SK-N-SH (cell line): ENCODE measurements at regions not wholly inside any gene's neighbourhood (a gene's known extent, or its start where the extent isn't known, plus 50 kb on each side); places are given as distances from the start of the nearest gene placed in this dataset.

Experiments used
- EZH2phosphoT487 ChIP-seq: fragments of 200-600 bp; sonication (generic); IDR thresholded peaks from 2 replicates; pipeline ENCODE4 v1.6.1; 2017; ENCODE audit warnings: low read depth, mixed run types, mild to moderate bottlenecking, antibody characterized with exemption, moderate library complexity, borderline replicate concordance
- MAX ChIP-seq: IDR thresholded peaks from 2 replicates; pipeline ENCODE4 v1.4.0; 2012; ENCODE audit warnings: low read depth
- MXI1 ChIP-seq: IDR thresholded peaks from 2 replicates; pipeline ENCODE4 v1.6.1; 2012; ENCODE audit warnings: mild to moderate bottlenecking, low read depth, low read length, improper control_type of control experiment
- NRF1 ChIP-seq: IDR thresholded peaks from 2 replicates; pipeline ENCODE4 v1.6.1; 2012; ENCODE audit warnings: low read depth, mild to moderate bottlenecking, low read length
- RCOR1 ChIP-seq: fragments of 150-350 bp; IDR thresholded peaks from 2 replicates; pipeline ENCODE4 v1.6.1; 2017; ENCODE audit warnings: antibody characterized with exemption, low read length
- RXRA ChIP-seq: IDR thresholded peaks from 2 replicates; pipeline ENCODE4 v1.4.0; 2012; ENCODE audit warnings: low read depth, mild to moderate bottlenecking, borderline replicate concordance
- TAF1 ChIP-seq: IDR thresholded peaks from 2 replicates; pipeline ENCODE4 v1.6.1; 2012; ENCODE audit warnings: low read depth, mild to moderate bottlenecking, low read length, moderate library complexity, borderline replicate concordance
- USF2 ChIP-seq: fragments of 150-350 bp; IDR thresholded peaks from 2 replicates; pipeline ENCODE4 v1.6.1; 2017; ENCODE audit warnings: antibody characterized with exemption, low read length, low read depth, borderline replicate concordance
- ZBTB33 ChIP-seq: IDR thresholded peaks from 2 replicates; pipeline ENCODE4 v1.4.0; 2012; ENCODE audit warnings: low read depth, borderline replicate concordance
- TF ChIP-seq, protein P1 (sequence below): fragments of 200-600 bp; sonication (generic); IDR thresholded peaks from 2 replicates; pipeline ENCODE4 v1.6.1; 2017; ENCODE audit warnings: antibody characterized with exemption, mild to moderate bottlenecking, moderate library complexity

DNA sequence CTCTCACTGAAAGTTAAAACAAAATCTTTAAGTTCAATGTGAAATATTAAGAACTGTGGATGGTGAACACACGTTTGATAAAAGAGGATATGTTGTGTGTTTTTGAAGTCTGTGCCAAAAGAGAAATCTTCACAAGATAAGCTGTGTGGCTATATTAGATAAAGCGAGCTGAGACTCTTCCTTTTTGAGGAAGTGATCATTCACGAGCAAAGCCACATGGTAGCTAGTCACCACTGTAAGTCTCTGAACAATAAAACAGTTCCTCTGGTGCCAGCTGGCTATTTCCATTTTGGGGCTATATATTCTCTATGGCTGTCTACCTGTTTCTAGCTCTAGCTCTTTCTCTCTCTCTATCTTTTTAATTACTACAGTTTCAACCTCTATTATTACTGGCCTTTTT lies 1849.2 kb upstream of the C9orf72 start:
- TF ChIP-seq RCOR1 = no peak
- TF ChIP-seq TAF1 = no peak
- TF ChIP-seq, protein P1, sequence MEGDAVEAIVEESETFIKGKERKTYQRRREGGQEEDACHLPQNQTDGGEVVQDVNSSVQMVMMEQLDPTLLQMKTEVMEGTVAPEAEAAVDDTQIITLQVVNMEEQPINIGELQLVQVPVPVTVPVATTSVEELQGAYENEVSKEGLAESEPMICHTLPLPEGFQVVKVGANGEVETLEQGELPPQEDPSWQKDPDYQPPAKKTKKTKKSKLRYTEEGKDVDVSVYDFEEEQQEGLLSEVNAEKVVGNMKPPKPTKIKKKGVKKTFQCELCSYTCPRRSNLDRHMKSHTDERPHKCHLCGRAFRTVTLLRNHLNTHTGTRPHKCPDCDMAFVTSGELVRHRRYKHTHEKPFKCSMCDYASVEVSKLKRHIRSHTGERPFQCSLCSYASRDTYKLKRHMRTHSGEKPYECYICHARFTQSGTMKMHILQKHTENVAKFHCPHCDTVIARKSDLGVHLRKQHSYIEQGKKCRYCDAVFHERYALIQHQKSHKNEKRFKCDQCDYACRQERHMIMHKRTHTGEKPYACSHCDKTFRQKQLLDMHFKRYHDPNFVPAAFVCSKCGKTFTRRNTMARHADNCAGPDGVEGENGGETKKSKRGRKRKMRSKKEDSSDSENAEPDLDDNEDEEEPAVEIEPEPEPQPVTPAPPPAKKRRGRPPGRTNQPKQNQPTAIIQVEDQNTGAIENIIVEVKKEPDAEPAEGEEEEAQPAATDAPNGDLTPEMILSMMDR = no peak
- no peak for TF ChIP-seq EZH2phosphoT487
- no peak for TF ChIP-seq MAX
- TF ChIP-seq USF2 = no peak
- TF ChIP-seq RXRA = no peak
- no peak for TF ChIP-seq ZBTB33
- no peak for TF ChIP-seq MXI1
- no peak for TF ChIP-seq NRF1
